GM23338 (cell line): ENCODE measurements at regions not wholly inside any gene's neighbourhood (a gene's known extent, or its start where the extent isn't known, plus 50 kb on each side); places are given as distances from the start of the nearest gene placed in this dataset.

Experiments
- ATAC-seq: fragments of 200-7000 bp; cut with Tn5 transposase; 3 replicates; pipeline ENCODE4 v1.9.1; 2020
- DNase-seq: peaks from one replicate; pipeline ENCODE4 v3.0.0-alpha.2; 2015; ENCODE audit warnings: low spot score
- H2AFZ ChIP-seq: fragments of 200-600 bp; sonication (generic); 2 replicates; pipeline ENCODE4 v1.8.0; 2016; ENCODE audit warnings: antibody characterized with exemption, mild to moderate bottlenecking, moderate library complexity
- H3F3A ChIP-seq: fragments of 200-600 bp; sonication (generic); replicated peaks from 2 replicates; pipeline ENCODE4 v1.8.0; 2017; ENCODE audit warnings: antibody characterized with exemption, mixed run types, low read depth
- H3K27ac ChIP-seq: fragments of 200-600 bp; sonication (generic); 2 replicates; pipeline ENCODE4 v1.6.1; 2016; ENCODE audit warnings: low read depth
- H3K27me3 ChIP-seq: fragments of 200-600 bp; sonication (generic); 2 replicates; pipeline ENCODE4 v1.8.0; 2016; ENCODE audit warnings: mild to moderate bottlenecking, mixed run types, moderate library complexity; ENCODE audit not compliant: insufficient read depth
- H3K36me3 ChIP-seq: fragments of 200-600 bp; sonication (generic); 2 replicates; pipeline ENCODE4 v1.8.0; 2016; ENCODE audit warnings: mild to moderate bottlenecking; ENCODE audit not compliant: insufficient read depth
- H3K4me1 ChIP-seq: fragments of 200-600 bp; sonication (generic); 2 replicates; pipeline ENCODE4 v1.8.0; 2016; ENCODE audit warnings: mild to moderate bottlenecking, moderate library complexity; ENCODE audit not compliant: insufficient read depth
- H3K4me2 ChIP-seq: fragments of 200-600 bp; sonication (generic); 2 replicates; pipeline ENCODE4 v1.7.1; 2017; ENCODE audit warnings: mixed run types
- H3K4me3 ChIP-seq: fragments of 200-600 bp; sonication (generic); 2 replicates; pipeline ENCODE4 v1.6.1; 2016; ENCODE audit warnings: mixed run types
- H3K79me2 ChIP-seq: fragments of 200-600 bp; sonication (generic); replicated peaks from 2 replicates; pipeline ENCODE4 v1.8.0; 2017; ENCODE audit warnings: mild to moderate bottlenecking; ENCODE audit not compliant: insufficient read depth
- H3K9me2 ChIP-seq: fragments of 200-600 bp; sonication (generic); 2 replicates; pipeline ENCODE4 v1.8.0; 2017; ENCODE audit not compliant: insufficient read depth
- H4K20me1 ChIP-seq: fragments of 200-600 bp; sonication (generic); replicated peaks from 2 replicates; pipeline ENCODE4 v1.8.0; 2017; ENCODE audit warnings: mild to moderate bottlenecking; ENCODE audit not compliant: insufficient read depth
- H3K27ac Mint-ChIP-seq: 2 replicates; pipeline ENCODE4 v1.8.0; 2020; ENCODE audit warnings: inconsistent platforms, mild to moderate bottlenecking, moderate library complexity, mixed read lengths
- H3K27me3 Mint-ChIP-seq: 3 replicates; pipeline ENCODE4 v1.8.0; 2022; ENCODE audit warnings: low read depth, mild to moderate bottlenecking, moderate library complexity, mixed read lengths, inconsistent platforms; ENCODE audit not compliant: insufficient read depth, poor library complexity
- H3K36me3 Mint-ChIP-seq: 3 replicates; pipeline ENCODE4 v1.8.0; 2021; ENCODE audit warnings: low read depth, mild to moderate bottlenecking, inconsistent platforms, moderate library complexity, mixed read lengths
- H3K4me1 Mint-ChIP-seq: 3 replicates; pipeline ENCODE4 v1.8.0; 2020; ENCODE audit warnings: mild to moderate bottlenecking, inconsistent platforms, mixed read lengths
- H3K4me3 Mint-ChIP-seq: 3 replicates; pipeline ENCODE4 v1.8.0; 2021; ENCODE audit warnings: moderate library complexity, mild to moderate bottlenecking, inconsistent platforms, mixed read lengths
- H3K9me3 Mint-ChIP-seq: 3 replicates; pipeline ENCODE4 v1.8.0; 2020; ENCODE audit warnings: moderate library complexity, mild to moderate bottlenecking, inconsistent platforms, mixed read lengths
- CREB1 ChIP-seq: fragments of 250-450 bp; sonication (Bioruptor Pico); IDR thresholded peaks from 2 replicates; pipeline ENCODE4 v1.5.0; 2020; ENCODE audit warnings: low read depth, mild to moderate bottlenecking, moderate library complexity
- ETS1 ChIP-seq: IDR thresholded peaks from 2 replicates; pipeline ENCODE4 v1.6.1; 2016; ENCODE audit warnings: antibody characterized with exemption
- EZH2 ChIP-seq: fragments of 200-600 bp; sonication (generic); IDR thresholded peaks from one replicate; pipeline ENCODE4 v1.8.0; 2017; ENCODE audit warnings: antibody characterized with exemption, mild to moderate bottlenecking, low read depth; ENCODE audit not compliant: unreplicated experiment
- EZH2phosphoT487 ChIP-seq: fragments of 200-600 bp; sonication (generic); IDR thresholded peaks from one replicate; pipeline ENCODE4 v1.8.1; 2018; ENCODE audit warnings: antibody characterized with exemption; ENCODE audit not compliant: unreplicated experiment
- JUNB ChIP-seq: IDR thresholded peaks from one replicate; pipeline ENCODE4 v1.6.1; 2016; ENCODE audit warnings: antibody characterized with exemption; ENCODE audit not compliant: unreplicated experiment
- NANOG ChIP-seq: IDR thresholded peaks from 2 replicates; pipeline ENCODE4 v1.6.1; 2016; ENCODE audit warnings: antibody characterized with exemption, borderline replicate concordance
- POLR2AphosphoS5 ChIP-seq: IDR thresholded peaks from 2 replicates; pipeline ENCODE4 v1.6.1; 2016; ENCODE audit warnings: antibody characterized with exemption, low read depth
- REST ChIP-seq: IDR thresholded peaks from one replicate; pipeline ENCODE4 v1.6.1; 2018; ENCODE audit warnings: antibody characterized with exemption; ENCODE audit not compliant: unreplicated experiment
- STAT1 ChIP-seq: IDR thresholded peaks from one replicate; pipeline ENCODE4 v1.6.1; 2016; ENCODE audit warnings: antibody characterized with exemption; ENCODE audit not compliant: unreplicated experiment
- ZNF114 ChIP-seq: fragments of 250-450 bp; sonication (Bioruptor Pico); IDR thresholded peaks from 2 replicates; pipeline ENCODE4 v1.5.0; 2020; ENCODE audit warnings: mild to moderate bottlenecking, moderate library complexity
- ZNF331 ChIP-seq: fragments of 250-450 bp; sonication (Bioruptor Pico); IDR thresholded peaks from 2 replicates; pipeline ENCODE4 v1.5.0; 2020; ENCODE audit warnings: low read depth, mild to moderate bottlenecking, moderate library complexity
- TF ChIP-seq, protein P1 (sequence below), 2 experiments: fragments of 200-600 bp in 1 of 2; sonication (generic) in 1 of 2; conservative IDR thresholded peaks; 2 replicates each; pipeline versions ENCODE4 v1.5.1 to v1.6.1; 2016 to 2017; ENCODE audit warnings: antibody characterized with exemption in 2 of 2, low read depth in 2 of 2, mild to moderate bottlenecking in 2 of 2, moderate library complexity in 1 of 2
- TF ChIP-seq, protein P2 (sequence below): fragments of 250-450 bp; sonication (Bioruptor Pico); IDR thresholded peaks from 2 replicates; pipeline ENCODE4 v1.5.0; 2020; ENCODE audit warnings: mild to moderate bottlenecking, moderate library complexity

GRCh38 chr3:25992606-25993005 is 202.7 kb downstream of the OXSM start:
- Histone ChIP-seq H3F3A (no peaks in the 10 kb centered on the region), H3K36me3 (no peaks in the 10 kb centered on the region), H2AFZ (no peak overlapping the region), H3K4me2 (no peak overlapping the region), H4K20me1 (no peaks in the 10 kb centered on the region), H3K79me2 (no peaks in the 10 kb centered on the region), H3K4me3 (no peak overlapping the region), H3K9me2 (no peaks in the 10 kb centered on the region), H3K27ac (no peak overlapping the region), H3K4me1 (no peaks in the 10 kb centered on the region), H3K27me3 (no peaks in the 10 kb centered on the region)
- TF ChIP-seq STAT1 (no peak), REST (no peak), ETS1 (no peak), NANOG (no peak), CREB1 (no peak), EZH2phosphoT487 (no peak), EZH2 (no peak), ZNF331 (no peak), POLR2AphosphoS5 (no peak), JUNB (no peak), ZNF114 (CRISPR knock-in tag) (no peak)
- TF ChIP-seq, protein P1, sequence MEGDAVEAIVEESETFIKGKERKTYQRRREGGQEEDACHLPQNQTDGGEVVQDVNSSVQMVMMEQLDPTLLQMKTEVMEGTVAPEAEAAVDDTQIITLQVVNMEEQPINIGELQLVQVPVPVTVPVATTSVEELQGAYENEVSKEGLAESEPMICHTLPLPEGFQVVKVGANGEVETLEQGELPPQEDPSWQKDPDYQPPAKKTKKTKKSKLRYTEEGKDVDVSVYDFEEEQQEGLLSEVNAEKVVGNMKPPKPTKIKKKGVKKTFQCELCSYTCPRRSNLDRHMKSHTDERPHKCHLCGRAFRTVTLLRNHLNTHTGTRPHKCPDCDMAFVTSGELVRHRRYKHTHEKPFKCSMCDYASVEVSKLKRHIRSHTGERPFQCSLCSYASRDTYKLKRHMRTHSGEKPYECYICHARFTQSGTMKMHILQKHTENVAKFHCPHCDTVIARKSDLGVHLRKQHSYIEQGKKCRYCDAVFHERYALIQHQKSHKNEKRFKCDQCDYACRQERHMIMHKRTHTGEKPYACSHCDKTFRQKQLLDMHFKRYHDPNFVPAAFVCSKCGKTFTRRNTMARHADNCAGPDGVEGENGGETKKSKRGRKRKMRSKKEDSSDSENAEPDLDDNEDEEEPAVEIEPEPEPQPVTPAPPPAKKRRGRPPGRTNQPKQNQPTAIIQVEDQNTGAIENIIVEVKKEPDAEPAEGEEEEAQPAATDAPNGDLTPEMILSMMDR (conservative IDR thresholded peaks at IDR 0.05; ENCODE audit: low read depth in 2 of 2), result no peak
- TF ChIP-seq, protein P2, sequence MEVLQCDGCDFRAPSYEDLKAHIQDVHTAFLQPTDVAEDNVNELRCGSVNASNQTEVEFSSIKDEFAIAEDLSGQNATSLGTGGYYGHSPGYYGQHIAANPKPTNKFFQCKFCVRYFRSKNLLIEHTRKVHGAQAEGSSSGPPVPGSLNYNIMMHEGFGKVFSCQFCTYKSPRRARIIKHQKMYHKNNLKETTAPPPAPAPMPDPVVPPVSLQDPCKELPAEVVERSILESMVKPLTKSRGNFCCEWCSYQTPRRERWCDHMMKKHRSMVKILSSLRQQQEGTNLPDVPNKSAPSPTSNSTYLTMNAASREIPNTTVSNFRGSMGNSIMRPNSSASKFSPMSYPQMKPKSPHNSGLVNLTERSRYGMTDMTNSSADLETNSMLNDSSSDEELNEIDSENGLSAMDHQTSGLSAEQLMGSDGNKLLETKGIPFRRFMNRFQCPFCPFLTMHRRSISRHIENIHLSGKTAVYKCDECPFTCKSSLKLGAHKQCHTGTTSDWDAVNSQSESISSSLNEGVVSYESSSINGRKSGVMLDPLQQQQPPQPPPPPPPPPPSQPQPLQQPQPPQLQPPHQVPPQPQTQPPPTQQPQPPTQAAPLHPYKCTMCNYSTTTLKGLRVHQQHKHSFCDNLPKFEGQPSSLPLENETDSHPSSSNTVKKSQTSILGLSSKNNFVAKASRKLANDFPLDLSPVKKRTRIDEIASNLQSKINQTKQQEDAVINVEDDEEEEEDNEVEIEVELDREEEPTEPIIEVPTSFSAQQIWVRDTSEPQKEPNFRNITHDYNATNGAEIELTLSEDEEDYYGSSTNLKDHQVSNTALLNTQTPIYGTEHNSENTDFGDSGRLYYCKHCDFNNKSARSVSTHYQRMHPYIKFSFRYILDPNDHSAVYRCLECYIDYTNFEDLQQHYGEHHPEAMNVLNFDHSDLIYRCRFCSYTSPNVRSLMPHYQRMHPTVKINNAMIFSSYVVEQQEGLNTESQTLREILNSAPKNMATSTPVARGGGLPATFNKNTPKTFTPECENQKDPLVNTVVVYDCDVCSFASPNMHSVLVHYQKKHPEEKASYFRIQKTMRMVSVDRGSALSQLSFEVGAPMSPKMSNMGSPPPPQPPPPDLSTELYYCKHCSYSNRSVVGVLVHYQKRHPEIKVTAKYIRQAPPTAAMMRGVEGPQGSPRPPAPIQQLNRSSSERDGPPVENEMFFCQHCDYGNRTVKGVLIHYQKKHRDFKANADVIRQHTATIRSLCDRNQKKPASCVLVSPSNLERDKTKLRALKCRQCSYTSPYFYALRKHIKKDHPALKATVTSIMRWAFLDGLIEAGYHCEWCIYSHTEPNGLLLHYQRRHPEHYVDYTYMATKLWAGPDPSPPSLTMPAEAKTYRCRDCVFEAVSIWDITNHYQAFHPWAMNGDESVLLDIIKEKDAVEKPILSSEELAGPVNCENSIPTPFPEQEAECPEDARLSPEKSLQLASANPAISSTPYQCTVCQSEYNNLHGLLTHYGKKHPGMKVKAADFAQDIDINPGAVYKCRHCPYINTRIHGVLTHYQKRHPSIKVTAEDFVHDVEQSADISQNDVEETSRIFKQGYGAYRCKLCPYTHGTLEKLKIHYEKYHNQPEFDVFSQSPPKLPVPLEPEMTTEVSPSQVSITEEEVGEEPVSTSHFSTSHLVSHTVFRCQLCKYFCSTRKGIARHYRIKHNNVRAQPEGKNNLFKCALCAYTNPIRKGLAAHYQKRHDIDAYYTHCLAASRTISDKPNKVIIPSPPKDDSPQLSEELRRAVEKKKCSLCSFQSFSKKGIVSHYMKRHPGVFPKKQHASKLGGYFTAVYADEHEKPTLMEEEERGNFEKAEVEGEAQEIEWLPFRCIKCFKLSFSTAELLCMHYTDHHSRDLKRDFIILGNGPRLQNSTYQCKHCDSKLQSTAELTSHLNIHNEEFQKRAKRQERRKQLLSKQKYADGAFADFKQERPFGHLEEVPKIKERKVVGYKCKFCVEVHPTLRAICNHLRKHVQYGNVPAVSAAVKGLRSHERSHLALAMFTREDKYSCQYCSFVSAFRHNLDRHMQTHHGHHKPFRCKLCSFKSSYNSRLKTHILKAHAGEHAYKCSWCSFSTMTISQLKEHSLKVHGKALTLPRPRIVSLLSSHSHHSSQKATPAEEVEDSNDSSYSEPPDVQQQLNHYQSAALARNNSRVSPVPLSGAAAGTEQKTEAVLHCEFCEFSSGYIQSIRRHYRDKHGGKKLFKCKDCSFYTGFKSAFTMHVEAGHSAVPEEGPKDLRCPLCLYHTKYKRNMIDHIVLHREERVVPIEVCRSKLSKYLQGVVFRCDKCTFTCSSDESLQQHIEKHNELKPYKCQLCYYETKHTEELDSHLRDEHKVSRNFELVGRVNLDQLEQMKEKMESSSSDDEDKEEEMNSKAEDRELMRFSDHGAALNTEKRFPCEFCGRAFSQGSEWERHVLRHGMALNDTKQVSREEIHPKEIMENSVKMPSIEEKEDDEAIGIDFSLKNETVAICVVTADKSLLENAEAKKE (CRISPR knock-in tag), result no peak
- H3K27me3 Mint-ChIP-seq, result peaks cover 4% of the 10 kb centered on the region
- H3K4me3 Mint-ChIP-seq, result no peak overlapping the region
- H3K9me3 Mint-ChIP-seq, result peaks cover 45% of the 10 kb centered on the region
- no peak for DNase-seq
- no peak overlapping the region for H3K27ac Mint-ChIP-seq
- peaks cover 7% of the 10 kb centered on the region; the same call in 2 of the 3 replicates for H3K36me3 Mint-ChIP-seq
- H3K4me1 Mint-ChIP-seq, result no peaks in the 10 kb centered on the region
- ATAC-seq, result no peak
